Retinal pigment epithelial cell (primary cell): ENCODE measurements at regions not wholly inside any gene's neighbourhood (a gene's known extent, or its start where the extent isn't known, plus 50 kb on each side); places are given as distances from the start of the nearest gene placed in this dataset.

Experiments
- DNase-seq: peaks from one replicate; pipeline ENCODE4 v3.0.0-alpha.2; 2010; ENCODE audit warnings: low read depth
- H3K4me3 ChIP-seq: 2 replicates; pipeline ENCODE4 v1.5.1; 2011; ENCODE audit warnings: mild to moderate bottlenecking, low read length, control low read depth, moderate library complexity
- CTCF ChIP-seq: conservative IDR thresholded peaks from 2 replicates; pipeline ENCODE4 v1.5.1; 2011; ENCODE audit warnings: low read depth, low read length, control low read depth, inconsistent platforms

- DNase-seq, result no peak
- H3K4me3 ChIP-seq, result no peak overlapping the region
- TF ChIP-seq CTCF, result no peak
These were observed 80.3 kb downstream of the ACTBL2 start for GRCh38 chr5:57402348-57402747.

DNA sequence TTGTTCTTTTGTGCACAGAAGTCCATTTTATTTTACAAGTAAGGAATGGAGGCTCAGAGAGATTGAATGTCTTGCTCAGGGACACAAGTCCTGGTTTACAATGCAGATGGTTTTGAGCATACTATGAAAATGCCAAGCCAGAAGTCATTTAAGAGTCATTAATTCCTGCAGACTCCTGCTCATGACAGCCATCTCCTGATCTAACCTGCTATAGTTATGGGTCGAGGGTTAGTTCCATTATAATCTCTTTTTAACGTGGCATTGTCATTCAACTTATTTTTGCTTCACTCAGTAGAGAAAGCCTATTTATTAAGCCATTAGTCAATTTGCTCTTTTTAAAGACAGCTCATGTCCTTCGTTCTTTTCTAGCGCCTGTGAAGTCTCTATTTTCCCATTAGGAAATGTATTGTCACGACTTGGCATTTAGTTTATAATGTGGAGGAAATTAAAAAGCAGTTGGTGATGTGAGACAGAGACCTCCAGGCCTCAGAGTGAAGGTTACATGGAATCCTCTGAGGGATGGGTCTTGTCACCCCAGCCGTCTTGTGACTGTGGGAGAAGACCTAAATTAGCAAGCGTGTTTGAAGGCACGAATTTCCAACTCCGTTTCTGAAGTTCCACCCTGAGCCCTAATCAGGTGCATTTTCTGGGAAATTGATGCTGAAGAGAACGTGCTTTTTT lies 84.1 kb downstream of the ACTBL2 start:
- TF ChIP-seq CTCF, result no peak
- DNase-seq, result no peak

DNA sequence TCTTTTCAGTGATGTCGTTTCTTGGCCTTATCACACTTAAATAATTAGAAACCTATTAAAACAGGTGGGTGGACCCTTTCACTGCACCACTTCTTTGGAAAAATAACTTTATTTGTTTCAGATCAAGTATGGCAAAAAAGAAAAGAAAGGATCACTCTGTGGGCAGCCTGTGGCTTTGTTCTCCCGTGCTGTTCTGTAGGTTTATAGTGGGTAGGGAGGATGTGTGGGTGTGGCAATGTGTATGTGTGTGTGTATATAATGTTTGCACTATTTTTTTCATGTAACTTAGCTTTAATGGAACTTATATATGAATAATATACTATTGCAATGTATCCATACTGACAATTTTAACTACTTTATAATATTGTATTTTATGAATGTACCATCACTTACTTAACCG lies 85.9 kb downstream of the ACTBL2 start:
- TF ChIP-seq CTCF, result no peak
- H3K4me3 ChIP-seq, result no peak overlapping the region
- DNase-seq, result no peak

More for the DNA sequence above, 84.1 kb downstream of the ACTBL2 start:
- no peak overlapping the region for H3K4me3 ChIP-seq

DNA sequence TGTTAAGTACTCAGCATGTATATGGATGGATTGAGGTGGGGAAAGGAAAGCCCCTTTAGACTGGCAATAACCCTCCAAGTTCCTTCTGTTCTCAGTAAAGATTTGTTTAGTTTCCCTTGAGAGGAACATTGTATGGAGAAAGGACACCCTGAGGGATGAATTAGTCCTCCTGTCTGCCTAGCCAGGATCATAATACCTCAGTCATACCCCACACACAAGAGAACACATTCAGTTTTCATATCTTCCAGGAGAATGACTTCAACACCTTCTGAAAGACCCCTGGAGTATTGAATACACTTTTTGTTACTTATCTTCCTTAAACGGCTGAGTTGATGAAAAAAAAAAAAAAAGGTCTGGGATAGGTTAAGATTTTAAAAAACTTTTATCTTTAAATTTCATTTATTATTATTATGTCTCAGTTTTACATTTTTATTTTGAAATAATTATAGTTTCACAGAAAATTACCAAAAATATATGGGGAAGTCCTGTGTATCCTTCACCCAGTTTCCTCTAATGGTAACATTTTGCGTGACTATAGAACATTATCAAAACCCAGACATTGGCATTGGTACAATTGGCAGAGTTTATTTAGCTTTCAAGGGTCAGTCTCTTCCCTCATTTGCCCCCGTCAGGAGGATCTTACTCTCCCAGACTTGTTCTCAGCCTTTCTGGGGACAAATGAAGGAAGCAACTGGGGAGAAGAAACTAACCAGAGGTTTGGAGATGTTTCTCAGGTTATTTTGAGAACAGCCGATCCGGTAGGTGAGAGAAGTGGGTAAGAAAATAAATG lies 88.0 kb downstream of the ACTBL2 start:
- no peak overlapping the region for H3K4me3 ChIP-seq
- DNase-seq, result no peak
- TF ChIP-seq CTCF, result no peak

DNA sequence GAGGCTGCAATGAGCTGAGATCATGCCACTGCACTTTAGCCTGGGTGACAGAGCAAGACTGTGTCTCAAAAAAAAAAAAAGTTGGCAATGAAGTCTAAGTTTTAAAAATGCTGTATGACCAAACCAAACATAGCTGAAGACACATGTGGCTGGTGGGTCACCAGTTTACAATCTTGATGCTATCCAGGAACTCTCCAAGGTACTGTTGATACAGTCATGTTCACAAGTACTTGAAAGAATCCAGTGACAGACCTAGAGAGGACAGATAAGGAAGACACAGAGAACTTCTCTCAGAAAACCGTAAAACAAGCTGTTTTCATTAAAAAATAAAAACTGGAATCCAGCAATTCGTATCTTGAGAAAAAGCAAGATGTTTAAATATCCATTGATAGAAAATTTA lies 95.7 kb downstream of the ACTBL2 start:
- DNase-seq, result no peak
- no peak overlapping the region for H3K4me3 ChIP-seq
- TF ChIP-seq CTCF, result no peak

GRCh38 chr5:57383093-57383861 lies 99.3 kb downstream of the ACTBL2 start:
- peak overlapping the region; percentile 15 for H3K4me3 ChIP-seq
- DNase-seq, result peak; percentile 30

More at GRCh38 chr5:57383093-57383861, 99.3 kb downstream of the ACTBL2 start:
- peak; percentile 47 for TF ChIP-seq CTCF
